Naive B cell (primary cell): ENCODE measurements at regions not wholly inside any gene's neighbourhood (a gene's known extent, or its start where the extent isn't known, plus 50 kb on each side); places are given as distances from the start of the nearest gene placed in this dataset.

ENCODE experiments used
- ATAC-seq, 2 donors: fragments of 150-1000 bp; cut with Tn5 transposase; 2 replicates each; pipeline ENCODE4 v1.10.0; 2021; ENCODE audit warnings: low read depth in 2 of 2, mild to moderate bottlenecking in 2 of 2, moderate library complexity in 2 of 2
- DNase-seq: peaks from one replicate; pipeline ENCODE4 v3.0.0; 2022
- H3K27ac Mint-ChIP-seq, 6 donors: one replicate each; pipeline ENCODE4 v1.8.0; 2020 to 2022; ENCODE audit warnings: mild to moderate bottlenecking in 6 of 6, mixed read lengths in 6 of 6, moderate library complexity in 5 of 6, inconsistent platforms in 2 of 6
- H3K27me3 Mint-ChIP-seq, 3 donors: one replicate each; pipeline ENCODE4 v1.8.0; 2021 to 2022; ENCODE audit warnings: mixed read lengths in 3 of 3, mild to moderate bottlenecking in 1 of 3
- H3K36me3 Mint-ChIP-seq, 2 donors: one replicate each; pipeline ENCODE4 v1.8.0; 2020 to 2022; ENCODE audit warnings: mixed read lengths in 2 of 2, inconsistent platforms in 1 of 2, mild to moderate bottlenecking in 1 of 2
- H3K4me1 Mint-ChIP-seq, 3 donors: one replicate each; pipeline ENCODE4 v1.8.0; 2020 to 2022; ENCODE audit warnings: mixed read lengths in 3 of 3, inconsistent platforms in 1 of 3, mild to moderate bottlenecking in 1 of 3, moderate library complexity in 1 of 3
- H3K4me3 Mint-ChIP-seq, 8 donors: one replicate each; pipeline ENCODE4 v1.8.0; 2020 to 2022; ENCODE audit warnings: mild to moderate bottlenecking in 8 of 8, mixed read lengths in 8 of 8, moderate library complexity in 8 of 8, inconsistent platforms in 2 of 8
- H3K9me3 Mint-ChIP-seq, 7 donors: one replicate each; pipeline ENCODE4 v1.8.0; 2020 to 2022; ENCODE audit warnings: mixed read lengths in 7 of 7, mild to moderate bottlenecking in 5 of 7, inconsistent platforms in 2 of 7, moderate library complexity in 1 of 7

DNA sequence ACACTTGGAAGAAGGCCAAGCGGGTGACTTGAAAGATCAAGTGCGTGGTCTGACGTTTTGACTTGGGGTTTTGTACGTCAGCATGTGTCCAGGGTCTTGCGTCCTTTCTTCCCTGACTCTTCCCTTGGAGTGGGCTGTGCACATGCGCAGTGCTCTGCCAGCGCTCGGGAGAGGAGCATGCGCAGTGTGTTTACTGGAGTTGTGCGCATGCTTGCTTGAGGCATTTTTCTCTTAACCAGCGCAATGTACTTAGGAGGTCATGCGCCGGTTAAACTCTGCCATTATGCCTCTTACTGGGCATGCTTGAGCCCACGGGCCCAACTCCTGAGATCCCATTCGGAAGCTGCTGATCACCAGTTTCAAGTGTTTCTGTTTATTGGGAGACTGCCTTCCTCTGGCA lies 242.5 kb upstream of the AJAP1 start:
- DNase-seq = no peak
- no peak for ATAC-seq
- Mint-ChIP-seq H3K9me3 (peaks cover 2 to 12% (median 8%) of the 10 kb centered on the region in 7 donors), H3K4me3 (no peak overlapping the region), H3K27me3 (peaks cover 0 to 7% (median 0%) of the 10 kb centered on the region in 3 donors), H3K4me1 (no peaks in the 10 kb centered on the region), H3K36me3 (peaks cover 0 to 8% of the 10 kb centered on the region in 2 donors), H3K27ac (no peak overlapping the region)

DNA sequence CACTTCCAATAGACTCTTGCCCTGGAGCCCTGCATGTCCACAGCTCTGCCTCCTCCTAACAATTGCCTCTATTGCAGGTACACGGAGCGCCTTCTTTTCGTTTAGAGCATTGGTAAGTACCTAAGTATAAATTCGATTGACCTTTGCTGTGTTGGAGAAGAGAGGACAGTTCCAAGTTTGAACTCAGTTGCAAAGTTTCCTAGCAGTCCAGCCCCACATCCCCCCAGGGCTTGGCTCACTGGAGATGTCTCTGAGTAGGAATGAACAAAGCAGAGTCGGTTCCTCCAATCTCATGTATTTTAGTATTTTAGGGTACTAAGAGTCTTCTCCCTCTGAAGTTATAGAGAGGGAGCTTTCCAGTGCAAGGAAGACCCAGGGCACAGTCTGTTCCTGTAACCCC lies 238.9 kb upstream of the AJAP1 start:
- H3K27me3 Mint-ChIP-seq = peaks cover 7 to 15% (median 11%) of the 10 kb centered on the region in 3 donors
- no peaks in the 10 kb centered on the region for H3K4me1 Mint-ChIP-seq
- H3K36me3 Mint-ChIP-seq = peaks cover 0 to 21% of the 10 kb centered on the region in 2 donors
- peak overlapping the region in 1 of 6 donors; percentile 35 for H3K27ac Mint-ChIP-seq
- no peak for ATAC-seq
- peaks cover 10 to 26% (median 15%) of the 10 kb centered on the region in 7 donors for H3K9me3 Mint-ChIP-seq
- no peak overlapping the region for H3K4me3 Mint-ChIP-seq
- DNase-seq = no peak

DNA sequence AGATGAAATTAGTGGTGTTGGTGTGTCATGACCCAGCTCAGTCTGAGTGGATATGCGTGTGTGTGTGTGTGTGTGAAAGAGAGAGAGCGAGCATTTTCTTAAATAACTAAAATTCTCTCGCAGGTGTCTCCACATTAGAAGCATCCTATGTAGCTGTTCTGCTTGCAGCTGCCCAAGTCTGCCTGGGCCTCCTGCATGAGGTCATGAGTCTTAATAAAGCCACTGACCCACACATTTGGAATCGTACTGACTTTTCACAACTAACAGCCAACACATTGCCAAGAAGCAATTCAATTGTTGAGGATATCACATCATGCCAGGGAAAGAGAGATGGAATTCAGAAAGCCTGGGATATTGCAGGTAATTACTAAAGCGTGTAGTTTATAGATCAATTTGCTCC lies 238.2 kb upstream of the AJAP1 start:
- no peak for DNase-seq
- Mint-ChIP-seq H3K36me3 (peaks cover 0 to 21% of the 10 kb centered on the region in 2 donors), H3K4me3 (no peak overlapping the region), H3K4me1 (no peaks in the 10 kb centered on the region), H3K27ac (no peak overlapping the region), H3K27me3 (peaks cover 7 to 15% (median 11%) of the 10 kb centered on the region in 3 donors), H3K9me3 (peaks cover 13 to 33% (median 16%) of the 10 kb centered on the region in 7 donors)
- ATAC-seq = no peak

DNA sequence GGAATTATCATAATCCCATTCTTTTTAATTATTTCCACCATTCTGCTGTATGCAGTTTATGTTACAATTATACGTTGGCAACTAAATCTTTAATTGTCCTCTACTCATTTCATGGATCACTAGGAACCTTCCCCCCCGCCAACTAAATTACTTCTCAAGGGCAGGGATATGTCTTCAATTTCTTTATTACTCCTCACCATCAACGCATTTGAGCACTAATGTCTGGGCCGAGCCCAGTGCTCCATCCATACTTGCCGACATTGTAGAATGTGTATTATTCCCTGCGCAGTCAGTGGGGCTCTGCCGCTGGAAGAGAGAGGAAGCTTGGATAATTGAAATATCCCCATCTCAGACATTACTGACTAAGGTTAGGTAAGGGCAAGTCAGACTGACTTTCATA lies 236.4 kb upstream of the AJAP1 start:
- Mint-ChIP-seq H3K4me3 (no peak overlapping the region), H3K9me3 (peaks cover 13 to 33% (median 17%) of the 10 kb centered on the region in 7 donors), H3K36me3 (peaks cover 0 to 21% of the 10 kb centered on the region in 2 donors), H3K27ac (no peak overlapping the region), H3K4me1 (no peaks in the 10 kb centered on the region), H3K27me3 (peaks cover 7 to 15% (median 11%) of the 10 kb centered on the region in 3 donors)
- DNase-seq (no peak), ATAC-seq (no peak)

DNA sequence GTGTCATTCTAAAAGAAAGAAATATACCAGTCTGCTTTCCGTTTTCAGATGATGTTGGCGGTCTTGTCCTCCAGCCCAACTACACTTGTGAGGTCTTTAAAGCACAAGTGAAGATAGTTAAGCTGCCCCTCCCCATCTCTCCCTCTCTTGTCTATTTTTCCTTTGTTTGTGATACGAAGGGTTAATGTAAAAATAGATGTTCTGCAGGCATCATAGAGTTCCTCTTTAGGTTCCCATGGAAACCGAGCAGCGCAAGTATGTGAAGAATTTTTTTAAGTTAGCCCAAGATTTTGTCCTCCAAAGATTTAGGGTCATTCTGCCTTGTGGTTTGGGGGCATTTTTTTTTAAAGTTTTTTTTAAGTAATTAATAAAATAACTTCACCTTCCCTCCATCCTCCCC lies 232.4 kb upstream of the AJAP1 start:
- no peak for ATAC-seq
- H3K9me3 Mint-ChIP-seq = peaks cover 6 to 21% (median 14%) of the 10 kb centered on the region in 7 donors
- no peaks in the 10 kb centered on the region for H3K4me1 Mint-ChIP-seq
- H3K27ac Mint-ChIP-seq = no peak overlapping the region
- DNase-seq = no peak
- peaks cover 7 to 11% (median 8%) of the 10 kb centered on the region in 3 donors for H3K27me3 Mint-ChIP-seq
- peaks cover 0 to 13% of the 10 kb centered on the region in 2 donors for H3K36me3 Mint-ChIP-seq
- no peak overlapping the region for H3K4me3 Mint-ChIP-seq

DNA sequence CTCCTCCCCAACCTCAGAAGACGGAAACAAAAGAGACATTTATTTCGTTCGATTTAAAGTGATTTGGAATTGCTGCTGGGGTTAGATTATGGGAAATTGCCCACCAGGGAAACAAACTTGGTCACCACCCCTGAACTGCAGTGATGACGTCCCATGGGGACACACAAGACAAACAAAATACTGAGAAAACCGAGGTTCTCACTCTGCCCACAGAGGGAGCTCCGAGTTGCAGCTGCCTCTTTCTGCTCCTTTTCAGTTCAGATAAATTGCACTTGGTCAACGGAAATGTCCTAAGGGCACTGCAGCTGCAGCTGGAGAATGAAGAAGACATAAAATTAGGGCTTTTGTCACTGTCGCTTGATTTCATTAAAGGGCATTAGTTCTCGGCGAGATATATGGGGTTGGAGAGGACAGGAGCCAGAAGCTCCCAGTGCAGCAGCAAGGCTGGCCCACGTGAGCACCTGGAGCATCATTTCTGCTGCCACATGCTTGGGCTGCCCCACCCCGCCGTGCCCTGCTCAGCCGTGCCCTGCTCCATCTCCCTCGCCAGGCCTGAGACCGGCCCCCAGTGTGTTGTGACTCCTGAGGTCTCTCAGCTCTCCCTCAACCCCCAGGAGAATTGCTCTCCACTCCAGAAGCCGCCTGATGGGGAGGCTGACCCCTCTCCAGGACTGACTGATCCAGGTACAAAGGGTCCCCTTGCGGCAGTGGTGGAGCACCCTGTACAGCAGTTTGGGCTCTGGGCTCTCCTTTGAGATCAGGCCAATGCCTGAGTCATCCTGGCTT lies 231.7 kb upstream of the AJAP1 start:
- peaks cover 5 to 10% (median 6%) of the 10 kb centered on the region in 3 donors for H3K27me3 Mint-ChIP-seq
- ATAC-seq (no peak), DNase-seq (no peak)
- no peak overlapping the region for H3K4me3 Mint-ChIP-seq
- H3K36me3 Mint-ChIP-seq = peaks cover 0 to 12% of the 10 kb centered on the region in 2 donors
- H3K4me1 Mint-ChIP-seq = no peaks in the 10 kb centered on the region
- H3K27ac Mint-ChIP-seq = no peak overlapping the region
- peaks cover 6 to 21% (median 15%) of the 10 kb centered on the region in 7 donors for H3K9me3 Mint-ChIP-seq

DNA sequence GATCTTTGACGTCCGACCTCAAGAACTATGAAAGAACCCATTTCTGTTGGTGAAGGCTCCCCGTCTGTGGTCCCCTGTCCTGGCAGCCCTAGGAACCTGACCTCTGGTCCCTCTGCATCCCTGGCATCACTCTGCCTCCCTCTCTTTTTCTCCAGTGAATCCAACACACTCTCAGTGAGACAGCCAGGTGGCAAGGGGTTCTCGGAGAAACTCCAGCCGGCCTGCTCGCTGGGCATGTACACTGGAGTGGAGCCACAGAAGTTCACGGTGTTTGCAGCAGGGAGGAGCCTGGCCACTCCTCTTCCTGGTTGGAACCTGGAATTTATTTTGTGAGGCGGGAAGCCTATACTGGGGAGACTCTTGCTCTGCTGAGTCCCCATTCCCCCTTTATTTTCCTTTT lies 230.2 kb upstream of the AJAP1 start:
- no peaks in the 10 kb centered on the region for H3K4me1 Mint-ChIP-seq
- peaks cover 0 to 7% of the 10 kb centered on the region in 2 donors for H3K36me3 Mint-ChIP-seq
- DNase-seq (no peak), ATAC-seq (no peak)
- no peak overlapping the region for H3K4me3 Mint-ChIP-seq
- no peak overlapping the region for H3K27ac Mint-ChIP-seq
- peaks cover 0 to 3% (median 0%) of the 10 kb centered on the region in 3 donors for H3K27me3 Mint-ChIP-seq
- H3K9me3 Mint-ChIP-seq = peaks cover 6 to 17% (median 14%) of the 10 kb centered on the region in 7 donors

DNA sequence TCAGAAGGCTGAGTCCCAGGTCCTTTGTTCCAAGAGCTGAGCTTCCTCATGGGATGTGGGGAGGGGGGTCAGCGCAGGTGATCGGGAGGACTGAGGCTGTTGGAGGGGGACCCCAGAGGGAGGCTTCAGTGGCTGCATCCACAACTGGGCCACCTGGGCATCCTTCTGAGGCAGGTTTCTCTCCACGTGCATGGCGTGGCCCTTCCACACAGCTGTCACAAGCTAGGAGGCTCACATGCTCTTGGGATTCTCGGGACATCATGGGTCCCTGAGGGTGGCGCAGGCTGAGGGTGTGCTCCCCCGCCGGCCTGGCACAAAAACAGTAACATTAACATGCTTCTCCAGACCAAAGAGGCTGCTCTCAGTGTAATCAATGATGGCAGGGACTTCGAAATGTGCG lies 229.6 kb upstream of the AJAP1 start:
- Mint-ChIP-seq H3K9me3 (peaks cover 2 to 14% (median 10%) of the 10 kb centered on the region in 7 donors), H3K27me3 (peaks cover 0 to 6% (median 0%) of the 10 kb centered on the region in 3 donors), H3K4me1 (no peaks in the 10 kb centered on the region), H3K36me3 (peaks cover 0 to 2% of the 10 kb centered on the region in 2 donors), H3K4me3 (peak overlapping the region in 1 of 8 donors; percentile 64), H3K27ac (no peak overlapping the region)
- no peak for DNase-seq
- no peak for ATAC-seq

DNA sequence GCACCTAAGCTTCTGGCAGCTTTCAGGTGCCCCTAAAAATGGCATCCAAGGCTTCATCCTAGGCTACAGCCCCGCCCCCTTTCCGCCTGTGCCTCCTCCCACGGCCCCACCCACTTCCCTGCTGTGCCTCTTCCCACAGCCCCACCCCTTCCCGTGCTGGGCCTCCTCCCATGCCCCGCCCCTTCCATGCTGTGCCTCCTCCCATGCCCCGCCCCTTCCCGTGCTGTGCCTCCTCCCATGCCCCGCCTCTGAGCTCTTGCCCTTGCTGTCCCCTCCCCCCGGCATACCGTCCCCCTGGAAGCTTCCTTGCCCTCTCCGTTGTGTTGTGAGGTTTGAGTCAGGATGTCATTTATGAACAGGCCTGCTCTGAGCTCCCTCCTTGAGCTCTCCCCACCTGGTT lies 228.5 kb upstream of the AJAP1 start:
- Mint-ChIP-seq H3K4me3 (peak overlapping the region in 1 of 8 donors; percentile 42), H3K27me3 (peaks cover 0 to 6% (median 0%) of the 10 kb centered on the region in 3 donors), H3K9me3 (peaks cover 0 to 9% (median 6%) of the 10 kb centered on the region in 7 donors), H3K4me1 (no peaks in the 10 kb centered on the region), H3K27ac (no peak overlapping the region), H3K36me3 (no peaks in the 10 kb centered on the region)
- no peak for ATAC-seq
- no peak for DNase-seq

DNA sequence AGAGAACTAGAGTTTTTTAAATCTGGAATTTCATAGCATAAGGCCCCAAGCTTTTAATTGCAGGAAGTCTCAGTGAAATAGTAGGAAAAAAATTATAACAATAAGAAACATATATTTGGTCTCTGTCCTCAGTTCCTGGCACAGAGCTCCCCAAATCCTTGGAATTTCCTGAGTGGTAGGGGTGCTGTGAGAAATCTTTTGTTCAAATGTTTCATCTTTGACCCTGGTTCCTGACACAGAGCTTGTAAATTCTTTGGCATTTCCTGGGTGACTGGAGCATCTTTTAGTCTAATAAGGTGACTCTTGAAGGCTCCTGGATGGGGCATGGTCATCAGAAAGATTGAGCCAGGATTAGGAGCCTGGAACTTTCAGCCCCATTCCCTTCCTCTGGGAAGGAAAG lies 225.7 kb upstream of the AJAP1 start:
- Mint-ChIP-seq H3K4me1 (no peaks in the 10 kb centered on the region), H3K4me3 (no peak overlapping the region), H3K36me3 (no peaks in the 10 kb centered on the region), H3K9me3 (peaks cover 0 to 9% (median 3%) of the 10 kb centered on the region in 7 donors), H3K27ac (no peak overlapping the region), H3K27me3 (peaks cover 0 to 6% (median 0%) of the 10 kb centered on the region in 3 donors)
- ATAC-seq (no peak), DNase-seq (no peak)

DNA sequence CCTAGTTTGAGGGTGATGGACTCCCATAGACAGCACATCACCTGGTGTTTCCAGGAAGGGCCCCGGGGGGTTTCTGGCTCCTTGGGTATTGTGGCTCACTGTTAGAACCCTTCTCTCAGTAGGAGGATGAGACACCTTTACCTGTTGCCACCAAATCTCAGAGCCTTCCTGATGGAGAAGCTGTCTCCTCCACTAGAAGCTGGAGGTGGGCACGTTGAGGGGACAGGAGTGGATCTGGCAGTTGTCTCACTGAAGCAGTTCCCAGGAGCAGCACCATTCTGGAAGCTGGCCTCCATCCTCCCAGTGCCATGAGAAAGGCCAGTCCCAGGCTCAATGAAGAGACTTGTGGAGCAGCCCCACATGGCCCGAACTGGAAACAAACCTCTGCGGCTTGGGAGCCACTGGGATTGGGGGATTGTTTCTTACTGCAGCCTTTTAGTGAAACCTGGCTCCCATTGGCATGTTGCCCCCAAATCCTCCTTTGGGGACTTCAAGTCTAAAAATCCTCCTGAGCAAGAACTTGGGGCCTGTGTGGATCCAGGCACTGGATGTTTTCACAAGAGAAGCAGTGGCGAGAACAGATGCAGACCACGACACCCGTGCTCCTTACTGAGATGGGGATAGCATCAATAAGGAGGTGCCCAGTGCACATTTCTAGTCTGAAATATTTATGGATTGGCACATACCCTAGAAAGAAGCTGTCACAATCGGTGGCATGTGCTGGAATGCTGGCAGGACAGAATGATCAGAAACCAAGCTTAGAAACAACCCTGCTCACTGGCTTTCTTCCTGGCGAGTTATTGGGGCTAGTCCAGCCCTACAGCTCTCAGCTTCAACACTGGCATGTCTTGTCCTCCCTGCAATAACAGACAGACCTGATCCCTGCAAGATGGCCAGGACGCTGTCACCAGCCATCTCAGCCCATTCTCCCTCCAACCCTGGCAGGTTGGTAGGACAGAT lies 223.7 kb upstream of the AJAP1 start:
- DNase-seq = no peak
- H3K27me3 Mint-ChIP-seq = peaks cover 0 to 6% (median 0%) of the 10 kb centered on the region in 3 donors
- H3K4me3 Mint-ChIP-seq = no peak overlapping the region
- no peaks in the 10 kb centered on the region for H3K36me3 Mint-ChIP-seq
- H3K4me1 Mint-ChIP-seq = no peaks in the 10 kb centered on the region
- H3K27ac Mint-ChIP-seq = no peak overlapping the region
- peaks cover 0 to 9% (median 0%) of the 10 kb centered on the region in 7 donors for H3K9me3 Mint-ChIP-seq
- no peak for ATAC-seq

DNA sequence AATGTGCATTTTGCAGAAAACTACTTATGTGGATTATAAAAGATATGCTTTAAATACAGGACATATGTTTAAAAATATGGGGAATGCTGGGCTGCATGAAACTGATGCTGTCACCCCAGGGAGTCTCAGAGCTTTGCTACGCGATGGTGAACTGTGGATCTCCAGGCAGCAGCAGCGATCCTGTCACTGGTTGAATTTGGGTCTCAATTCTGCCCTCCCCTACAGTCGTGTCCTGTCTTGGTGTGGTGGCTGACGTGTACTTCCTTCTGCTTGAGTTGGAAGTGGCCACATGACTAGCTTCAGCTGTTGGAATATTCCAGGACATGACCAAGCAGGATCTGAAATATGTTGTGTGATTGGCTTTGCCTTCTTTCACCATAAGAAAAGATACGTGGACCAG lies 222.9 kb upstream of the AJAP1 start:
- Mint-ChIP-seq H3K36me3 (no peaks in the 10 kb centered on the region), H3K9me3 (peaks cover 0 to 5% (median 0%) of the 10 kb centered on the region in 7 donors), H3K4me1 (no peaks in the 10 kb centered on the region), H3K27me3 (peaks cover 0 to 6% (median 0%) of the 10 kb centered on the region in 3 donors), H3K4me3 (no peak overlapping the region), H3K27ac (no peak overlapping the region)
- no peak for ATAC-seq
- DNase-seq = no peak

DNA sequence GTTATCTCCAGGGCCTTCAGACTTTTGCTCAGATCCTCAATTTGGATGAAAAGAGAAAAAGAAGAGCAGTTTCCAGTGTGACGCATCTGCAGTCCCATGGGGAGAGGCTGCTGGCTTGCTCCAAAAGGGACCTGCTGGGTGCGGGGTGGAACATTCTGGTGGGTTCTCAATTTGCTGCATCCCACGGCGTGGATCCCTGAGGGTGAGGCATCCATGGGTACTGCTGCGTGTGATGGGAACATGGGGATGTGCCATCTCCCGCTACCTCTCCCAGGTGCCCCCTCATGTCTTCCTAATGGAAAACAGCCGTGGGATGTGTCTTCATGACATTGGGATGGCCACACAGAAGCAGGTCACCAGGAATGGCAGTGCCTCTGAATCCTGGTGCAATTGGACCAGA lies 221.3 kb upstream of the AJAP1 start:
- Mint-ChIP-seq H3K4me1 (no peaks in the 10 kb centered on the region), H3K9me3 (peaks cover 0 to 8% (median 5%) of the 10 kb centered on the region in 7 donors), H3K4me3 (no peak overlapping the region), H3K27ac (no peak overlapping the region), H3K36me3 (no peaks in the 10 kb centered on the region), H3K27me3 (peaks cover 0 to 6% (median 0%) of the 10 kb centered on the region in 3 donors)
- DNase-seq (no peak), ATAC-seq (no peak)
